HepG2 (cell line): ENCODE measurements at regions not wholly inside any gene's neighbourhood (a gene's known extent, or its start where the extent isn't known, plus 50 kb on each side); places are given as distances from the start of the nearest gene placed in this dataset.

Experiments used
- ATAC-seq: fragments of 200-7000 bp; cut with Tn5 transposase; 3 replicates; pipeline ENCODE4 v1.9.1; 2020; ENCODE audit warnings: mild to moderate bottlenecking, moderate library complexity
- BruUV-seq: library from RNA; stranded (reverse); fragments of 400-500 nt; replicated peaks from 2 replicates; lab custom pipeline; 2021; lab: Mats Ljungman, UMichigan
- CTCF ChIA-PET: fragments of 300-600 bp; formaldehyde crosslinking; extraction: SDS; loops from one replicate; lab custom pipeline; 2021; ENCODE audit warnings: low total read pairs, inconsistent platforms, low intra/inter-chr PET ratio; lab: Yijun Ruan, JAX
- POLR2A ChIA-PET: fragments of 350-600 bp; sonication (Branson Sonifier 250); formaldehyde crosslinking; loops from one replicate; lab custom pipeline; 2020; ENCODE audit warnings: antibody characterized with exemption, inconsistent platforms; lab: Yijun Ruan, JAX
- DNase-seq: peaks from one replicate; pipeline ENCODE4 v3.0.0-alpha.2; 2015; ENCODE audit warnings: low spot score
- FAIRE-seq: peaks from 3 replicates; lab custom pipeline; 2011; peaks lifted over from hg19 to GRCh38; lab: Jason Lieb, UNC
- H2AFZ ChIP-seq: one replicate; pipeline ENCODE4 v1.6.1; 2011; ENCODE audit warnings: low read length, inconsistent platforms
- H3K27ac ChIP-seq: fragments of 300-600 bp; 3 replicates; pipeline ENCODE4 v1.8.0; 2011; ENCODE audit warnings: mixed run types, mild to moderate bottlenecking, mixed read lengths, low read length, inconsistent platforms; ENCODE audit not compliant: insufficient read depth; ENCODE audit errors: extremely low read length
- H3K27me3 ChIP-seq, 2 experiments: fragments of 200-600 bp in 1 of 2; 2 replicates in 1 of 2; 3 replicates in 1 of 2; pipeline versions ENCODE4 v1.6.0 to v1.8.0; 2011; ENCODE audit warnings: low read length in 2 of 2, mild to moderate bottlenecking in 2 of 2, moderate library complexity in 2 of 2, inconsistent platforms in 1 of 2; ENCODE audit not compliant: insufficient read depth in 2 of 2, control insufficient read depth in 1 of 2
- H3K36me3 ChIP-seq, 2 experiments: fragments of 200-600 bp in 1 of 2; replicated peaks in 1 of 2; 2 replicates in 1 of 2; 3 replicates in 1 of 2; pipeline versions ENCODE4 v1.5.1 to v1.8.0; 2011; ENCODE audit warnings: low read length in 2 of 2, inconsistent platforms in 1 of 2; ENCODE audit not compliant: insufficient read depth in 2 of 2, control insufficient read depth in 1 of 2
- H3K4me1 ChIP-seq: 2 replicates; pipeline ENCODE4 v1.5.1; 2012; ENCODE audit warnings: low read length, inconsistent platforms; ENCODE audit not compliant: insufficient read depth
- H3K4me2 ChIP-seq: 2 replicates; pipeline ENCODE4 v1.6.0; 2011; ENCODE audit warnings: low read depth, low read length, inconsistent platforms
- H3K4me3 ChIP-seq, 3 experiments: fragments of 200-600 bp in 1 of 3; sonication (generic), shearing (Covaris generic) in 1 of 3; replicated peaks in 1 of 3; 2 replicates each; pipeline ENCODE4 v1.5.1; 2011 to 2016; ENCODE audit warnings: low read length in 3 of 3, inconsistent platforms in 2 of 3, low read depth in 2 of 3, mild to moderate bottlenecking in 2 of 3, control low read depth in 1 of 3, mixed read lengths in 1 of 3; ENCODE audit not compliant: insufficient read depth in 1 of 3
- H3K79me2 ChIP-seq: one replicate; pipeline ENCODE4 v1.6.1; 2011; ENCODE audit warnings: low read length, inconsistent platforms; ENCODE audit not compliant: insufficient read depth
- H3K9ac ChIP-seq: 2 replicates; pipeline ENCODE4 v1.6.0; 2011; ENCODE audit warnings: mild to moderate bottlenecking, low read depth, low read length, inconsistent platforms; ENCODE audit not compliant: insufficient read depth
- H3K9me3 ChIP-seq: 2 replicates; pipeline ENCODE4 v1.5.1; 2012; ENCODE audit warnings: mild to moderate bottlenecking, low read length
- H4K20me1 ChIP-seq: 2 replicates; pipeline ENCODE4 v1.6.0; 2011; ENCODE audit warnings: inconsistent platforms, mild to moderate bottlenecking, low read length, moderate library complexity; ENCODE audit not compliant: insufficient read depth
- AHR ChIP-seq: IDR thresholded peaks from 2 replicates; pipeline ENCODE4 v1.6.1; 2018; ENCODE audit warnings: missing genetic modification reagents, missing compliant biosample characterization
- MAFK ChIP-seq, 2 experiments: IDR thresholded peaks in 1 of 2; conservative IDR thresholded peaks in 1 of 2; 2 replicates each; pipeline ENCODE4 v1.6.1; 2011; ENCODE audit warnings: improper control_type of control experiment in 2 of 2, low read length in 2 of 2
- MZF1 ChIP-seq: sonication (generic); formaldehyde crosslinking; IDR thresholded peaks from 2 replicates; pipeline ENCODE4 v1.8.1; 2023; ENCODE audit warnings: mild to moderate bottlenecking, missing genetic modification reagents, borderline replicate concordance
- TBP ChIP-seq: sonication (generic); formaldehyde crosslinking; IDR thresholded peaks from 2 replicates; pipeline ENCODE4 v1.5.0; 2020; ENCODE audit warnings: missing genetic modification reagents
- ZNF33B ChIP-seq: sonication (generic); formaldehyde crosslinking; IDR thresholded peaks from 2 replicates; pipeline ENCODE4 v1.5.1; 2020; ENCODE audit warnings: mild to moderate bottlenecking, missing genetic modification reagents
- WGBS: methylation state at CpG from one replicate; pipeline ENCODE4 v1.1.6; 2017; ENCODE audit warnings: low lambda C conversion rate; 5-methylcytosine and 5-hydroxymethylcytosine counted together
- in situ Hi-C: cut with HindIII; loops from 2 replicates; pipeline ENCODE4 v1.10.0; 2017; ENCODE audit warnings: low pct_unique_long_range_greater_than_20kb; ENCODE audit not compliant: extremely low pct_ligation_motif_present
- intact Hi-C: fragments of 100-400 bp; cut with micrococcal nuclease; formaldehyde crosslinking; loops from one replicate; pipeline ENCODE4 v1.10.0; 2022; ENCODE audit not compliant: unreplicated experiment
- TF ChIP-seq, protein P1 (sequence below): sonication (generic); formaldehyde crosslinking; IDR thresholded peaks from 2 replicates; pipeline ENCODE4 v1.4.0; 2020; ENCODE audit warnings: missing genetic modification reagents
- TF ChIP-seq, protein P2 (sequence below): sonication (generic); formaldehyde crosslinking; IDR thresholded peaks from 2 replicates; pipeline ENCODE4 v1.4.0; 2020; ENCODE audit warnings: missing genetic modification reagents, mild to moderate bottlenecking, borderline replicate concordance

DNA sequence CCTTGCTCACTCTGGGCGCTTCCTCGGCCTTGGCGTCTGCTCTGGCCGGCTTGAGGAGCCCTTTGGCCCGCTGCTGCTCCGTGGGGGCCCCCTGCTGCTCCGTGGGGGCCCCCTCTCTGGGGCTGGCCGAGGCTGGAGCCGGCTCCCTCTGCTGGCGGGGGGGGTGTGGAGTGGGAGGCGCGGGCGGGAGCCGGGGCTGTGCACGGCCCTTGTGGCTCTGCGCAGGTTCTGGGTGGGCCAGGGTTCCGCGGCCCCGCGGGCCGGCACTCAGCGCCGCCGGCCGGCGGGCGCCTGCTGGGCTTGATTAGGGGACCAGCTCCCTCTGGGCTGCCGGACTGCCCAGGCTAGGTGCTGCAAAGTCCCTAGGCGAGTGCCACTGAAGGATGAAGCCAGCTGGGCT, 436.2 kb downstream of the SLITRK6 start (continued):
- TF ChIP-seq, protein P1, sequence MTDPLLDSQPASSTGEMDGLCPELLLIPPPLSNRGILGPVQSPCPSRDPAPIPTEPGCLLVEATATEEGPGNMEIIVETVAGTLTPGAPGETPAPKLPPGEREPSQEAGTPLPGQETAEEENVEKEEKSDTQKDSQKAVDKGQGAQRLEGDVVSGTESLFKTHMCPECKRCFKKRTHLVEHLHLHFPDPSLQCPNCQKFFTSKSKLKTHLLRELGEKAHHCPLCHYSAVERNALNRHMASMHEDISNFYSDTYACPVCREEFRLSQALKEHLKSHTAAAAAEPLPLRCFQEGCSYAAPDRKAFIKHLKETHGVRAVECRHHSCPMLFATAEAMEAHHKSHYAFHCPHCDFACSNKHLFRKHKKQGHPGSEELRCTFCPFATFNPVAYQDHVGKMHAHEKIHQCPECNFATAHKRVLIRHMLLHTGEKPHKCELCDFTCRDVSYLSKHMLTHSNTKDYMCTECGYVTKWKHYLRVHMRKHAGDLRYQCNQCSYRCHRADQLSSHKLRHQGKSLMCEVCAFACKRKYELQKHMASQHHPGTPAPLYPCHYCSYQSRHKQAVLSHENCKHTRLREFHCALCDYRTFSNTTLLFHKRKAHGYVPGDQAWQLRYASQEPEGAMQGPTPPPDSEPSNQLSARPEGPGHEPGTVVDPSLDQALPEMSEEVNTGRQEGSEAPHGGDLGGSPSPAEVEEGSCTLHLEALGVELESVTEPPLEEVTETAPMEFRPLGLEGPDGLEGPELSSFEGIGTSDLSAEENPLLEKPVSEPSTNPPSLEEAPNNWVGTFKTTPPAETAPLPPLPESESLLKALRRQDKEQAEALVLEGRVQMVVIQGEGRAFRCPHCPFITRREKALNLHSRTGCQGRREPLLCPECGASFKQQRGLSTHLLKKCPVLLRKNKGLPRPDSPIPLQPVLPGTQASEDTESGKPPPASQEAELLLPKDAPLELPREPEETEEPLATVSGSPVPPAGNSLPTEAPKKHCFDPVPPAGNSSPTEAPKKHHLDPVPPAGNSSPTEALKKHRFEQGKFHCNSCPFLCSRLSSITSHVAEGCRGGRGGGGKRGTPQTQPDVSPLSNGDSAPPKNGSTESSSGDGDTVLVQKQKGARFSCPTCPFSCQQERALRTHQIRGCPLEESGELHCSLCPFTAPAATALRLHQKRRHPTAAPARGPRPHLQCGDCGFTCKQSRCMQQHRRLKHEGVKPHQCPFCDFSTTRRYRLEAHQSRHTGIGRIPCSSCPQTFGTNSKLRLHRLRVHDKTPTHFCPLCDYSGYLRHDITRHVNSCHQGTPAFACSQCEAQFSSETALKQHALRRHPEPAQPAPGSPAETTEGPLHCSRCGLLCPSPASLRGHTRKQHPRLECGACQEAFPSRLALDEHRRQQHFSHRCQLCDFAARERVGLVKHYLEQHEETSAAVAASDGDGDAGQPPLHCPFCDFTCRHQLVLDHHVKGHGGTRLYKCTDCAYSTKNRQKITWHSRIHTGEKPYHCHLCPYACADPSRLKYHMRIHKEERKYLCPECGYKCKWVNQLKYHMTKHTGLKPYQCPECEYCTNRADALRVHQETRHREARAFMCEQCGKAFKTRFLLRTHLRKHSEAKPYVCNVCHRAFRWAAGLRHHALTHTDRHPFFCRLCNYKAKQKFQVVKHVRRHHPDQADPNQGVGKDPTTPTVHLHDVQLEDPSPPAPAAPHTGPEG (CRISPR knock-in tag), result no peak
- no peak for TF ChIP-seq ZNF33B (CRISPR knock-in tag)

DNA sequence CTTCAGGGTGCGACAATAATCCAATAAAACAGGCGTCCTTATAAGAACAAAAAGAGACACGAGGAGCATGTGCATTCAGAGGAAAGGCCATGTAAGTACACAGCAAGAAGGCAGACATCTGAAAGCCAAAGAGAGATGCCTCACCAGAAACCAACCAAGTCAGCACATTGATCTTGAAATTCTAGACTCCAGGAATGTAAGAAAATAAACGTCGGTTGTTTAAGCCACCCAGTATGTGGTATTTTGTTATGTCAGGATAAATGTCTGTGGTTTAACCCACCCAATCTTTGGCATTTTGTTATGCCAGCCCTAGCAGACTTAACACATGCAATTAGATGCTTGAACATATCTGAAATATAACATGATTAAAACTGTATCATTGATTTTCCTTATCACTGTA, 452.0 kb downstream of the SLITRK6 start:
- H3K4me3 ChIP-seq, result no peak overlapping the region
- H3K9me3 ChIP-seq, result no peaks in the 10 kb centered on the region
- FAIRE-seq (no peak), ATAC-seq (no peak), DNase-seq (no peak)
- ChIA-PET CTCF (no interaction called here), POLR2A (no interaction called here)
- no peak overlapping the region for H3K27ac ChIP-seq
- no TSS peak for BruUV-seq
- in situ Hi-C loops (no loop called here), intact Hi-C loops (no loop called here)
- no peak overlapping the region for H3K4me2 ChIP-seq
- TF ChIP-seq MZF1 (CRISPR knock-in tag) (no peak), MAFK (conservative IDR thresholded peaks at IDR 0.05 in 1 of 2, IDR thresholded peaks at IDR 0.05 in 1 of 2; ENCODE audit: low read length in 2 of 2) (0 out of 4 replicates have a peak, but pooled peaks have one; percentile 28 to 49), TBP (CRISPR knock-in tag) (no peak), AHR (no peak)
- TF ChIP-seq, protein P2, sequence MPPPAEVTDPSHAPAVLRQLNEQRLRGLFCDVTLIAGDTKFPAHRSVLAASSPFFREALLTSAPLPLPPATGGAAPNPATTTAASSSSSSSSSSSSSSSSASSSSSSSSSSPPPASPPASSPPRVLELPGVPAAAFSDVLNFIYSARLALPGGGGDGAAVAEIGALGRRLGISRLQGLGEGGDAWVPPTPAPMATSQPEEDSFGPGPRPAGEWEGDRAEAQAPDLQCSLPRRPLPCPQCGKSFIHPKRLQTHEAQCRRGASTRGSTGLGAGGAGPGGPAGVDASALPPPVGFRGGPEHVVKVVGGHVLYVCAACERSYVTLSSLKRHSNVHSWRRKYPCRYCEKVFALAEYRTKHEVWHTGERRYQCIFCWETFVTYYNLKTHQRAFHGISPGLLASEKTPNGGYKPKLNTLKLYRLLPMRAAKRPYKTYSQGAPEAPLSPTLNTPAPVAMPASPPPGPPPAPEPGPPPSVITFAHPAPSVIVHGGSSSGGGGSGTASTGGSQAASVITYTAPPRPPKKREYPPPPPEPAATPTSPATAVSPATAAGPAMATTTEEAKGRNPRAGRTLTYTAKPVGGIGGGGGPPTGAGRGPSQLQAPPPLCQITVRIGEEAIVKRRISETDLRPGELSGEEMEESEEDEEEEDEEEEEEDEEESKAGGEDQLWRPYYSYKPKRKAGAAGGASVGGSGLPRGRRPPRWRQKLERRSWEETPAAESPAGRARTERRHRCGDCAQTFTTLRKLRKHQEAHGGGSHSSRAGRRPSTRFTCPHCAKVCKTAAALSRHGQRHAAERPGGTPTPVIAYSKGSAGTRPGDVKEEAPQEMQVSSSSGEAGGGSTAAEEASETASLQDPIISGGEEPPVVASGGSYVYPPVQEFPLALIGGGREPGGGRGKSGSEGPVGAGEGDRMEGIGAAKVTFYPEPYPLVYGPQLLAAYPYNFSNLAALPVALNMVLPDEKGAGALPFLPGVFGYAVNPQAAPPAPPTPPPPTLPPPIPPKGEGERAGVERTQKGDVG, result no peak
- no peak overlapping the region for H2AFZ ChIP-seq
- no peaks in the 10 kb centered on the region for H3K79me2 ChIP-seq
- WGBS, result 15% methylated on average over 5 of the region's 5 CpGs
- no peaks in the 10 kb centered on the region for H3K27me3 ChIP-seq
- H4K20me1 ChIP-seq, result no peaks in the 10 kb centered on the region
- no peaks in the 10 kb centered on the region for H3K36me3 ChIP-seq
- no peaks in the 10 kb centered on the region for H3K4me1 ChIP-seq
- no peak overlapping the region for H3K9ac ChIP-seq
